ENCODE measurements at regions not wholly inside any gene's neighbourhood (a gene's known extent, or its start where the extent isn't known, plus 50 kb on each side); places are given as distances from the start of the nearest gene placed in this dataset.

GRCh38 chr2:147500229-147500628 is 344.6 kb upstream of the ACVR2A start:
- RAD21 ChIA-PET (ENCODE audit: low non-redundant PET in 1 of 2, low total read pairs in 2 of 2, uncharacterized antibody in 2 of 2, unreplicated experiment in 2 of 2): no interaction called here
- DNase-seq (ENCODE audit: low read depth, low spot score): no peak
- Histone ChIP-seq H3K79me2 (ENCODE audit: insufficient read depth, low read length) (no peaks in the 10 kb centered on the region), H3K27me3 (ENCODE audit: insufficient read depth, low read length) (no peaks in the 10 kb centered on the region), H3K27ac (ENCODE audit: low read depth, low read length) (no peak overlapping the region), H3K4me3 (replicated peaks in 1 of 2; ENCODE audit: low read depth in 1 of 2, low read length in 2 of 2) (no peak overlapping the region), H3K9me3 (ENCODE audit: control insufficient read depth in 1 of 2, insufficient read depth in 1 of 2, low read depth in 1 of 2, low read length in 2 of 2) (no peaks in the 10 kb centered on the region), H4K20me1 (ENCODE audit: insufficient read depth) (no peaks in the 10 kb centered on the region), H3K4me2 (ENCODE audit: low read length) (no peak overlapping the region), H3K9me2 (ENCODE audit: insufficient read depth) (no peaks in the 10 kb centered on the region), H3K4me1 (ENCODE audit: control insufficient read depth in 1 of 2, insufficient read depth in 2 of 2, low read length in 2 of 2) (no peaks in the 10 kb centered on the region), H3K9ac (ENCODE audit: low read length) (no peak overlapping the region), H3K36me3 (ENCODE audit: control insufficient read depth in 1 of 2, insufficient read depth in 2 of 2, low read length in 2 of 2) (no peaks in the 10 kb centered on the region), H2AFZ (ENCODE audit: low read depth, low read length, poor library complexity, severe bottlenecking) (no peak overlapping the region)
- TF ChIP-seq SP1 (IDR thresholded peaks at IDR 0.05; ENCODE audit: low read depth): no peak
- no peak for TF ChIP-seq ATF3 (IDR thresholded peaks at IDR 0.05)
- no peak for TF ChIP-seq EZH2phosphoT487 (IDR thresholded peaks at IDR 0.05; ENCODE audit: borderline replicate concordance)
- no TSS peak for BruUV-seq (replicated peaks)
- intact Hi-C loops (cut with micrococcal nuclease): no loop called here
- POLR2A ChIA-PET: no interaction called here
- CTCF ChIA-PET: no interaction called here
- no peak for ATAC-seq

GRCh38 chr2:147499785-147500184 is 345.0 kb upstream of the ACVR2A start:
- DNase-seq (ENCODE audit: low read depth, low spot score): no peak
- no TSS peak for BruUV-seq (replicated peaks)
- no peak for ATAC-seq
- Histone ChIP-seq H3K27ac (ENCODE audit: low read depth, low read length) (no peak overlapping the region), H3K27me3 (ENCODE audit: insufficient read depth, low read length) (no peaks in the 10 kb centered on the region), H3K4me3 (replicated peaks in 1 of 2; ENCODE audit: low read depth in 1 of 2, low read length in 2 of 2) (no peak overlapping the region), H3K9ac (ENCODE audit: low read length) (no peak overlapping the region), H3K79me2 (ENCODE audit: insufficient read depth, low read length) (no peaks in the 10 kb centered on the region), H3K9me3 (ENCODE audit: control insufficient read depth in 1 of 2, insufficient read depth in 1 of 2, low read depth in 1 of 2, low read length in 2 of 2) (no peaks in the 10 kb centered on the region), H2AFZ (ENCODE audit: low read depth, low read length, poor library complexity, severe bottlenecking) (no peak overlapping the region), H3K4me2 (ENCODE audit: low read length) (no peak overlapping the region), H3K9me2 (ENCODE audit: insufficient read depth) (no peaks in the 10 kb centered on the region), H3K36me3 (ENCODE audit: control insufficient read depth in 1 of 2, insufficient read depth in 2 of 2, low read length in 2 of 2) (no peaks in the 10 kb centered on the region), H4K20me1 (ENCODE audit: insufficient read depth) (no peaks in the 10 kb centered on the region), H3K4me1 (ENCODE audit: control insufficient read depth in 1 of 2, insufficient read depth in 2 of 2, low read length in 2 of 2) (no peaks in the 10 kb centered on the region)
- no peak for TF ChIP-seq JUND (IDR thresholded peaks at IDR 0.05)
- ChIA-PET POLR2A (no interaction called here), CTCF (no interaction called here), RAD21 (ENCODE audit: low non-redundant PET in 1 of 2, low total read pairs in 2 of 2, uncharacterized antibody in 2 of 2, unreplicated experiment in 2 of 2) (no interaction called here)
- intact Hi-C loops (cut with micrococcal nuclease): no loop called here

- no peak overlapping the region for H3K9ac ChIP-seq (ENCODE audit: low read length)
- no peaks in the 10 kb centered on the region for H3K9me2 ChIP-seq (ENCODE audit: insufficient read depth)
- no peak overlapping the region for H2AFZ ChIP-seq (ENCODE audit: low read depth, low read length, poor library complexity, severe bottlenecking)
- H3K36me3 ChIP-seq (ENCODE audit: control insufficient read depth in 1 of 2, insufficient read depth in 2 of 2, low read length in 2 of 2): no peaks in the 10 kb centered on the region
- no peak overlapping the region for H3K4me3 ChIP-seq (replicated peaks in 1 of 2; ENCODE audit: low read depth in 1 of 2, low read length in 2 of 2)
- ChIA-PET POLR2A (no interaction called here), RAD21 (ENCODE audit: low non-redundant PET in 1 of 2, low total read pairs in 2 of 2, uncharacterized antibody in 2 of 2, unreplicated experiment in 2 of 2) (no interaction called here), CTCF (no interaction called here)
- DNase-seq (ENCODE audit: low read depth, low spot score): no peak
- no peak for ATAC-seq
- no peak overlapping the region for H3K4me2 ChIP-seq (ENCODE audit: low read length)
- H3K79me2 ChIP-seq (ENCODE audit: insufficient read depth, low read length): no peaks in the 10 kb centered on the region
- no peaks in the 10 kb centered on the region for H4K20me1 ChIP-seq (ENCODE audit: insufficient read depth)
- no TSS peak for BruUV-seq (replicated peaks)
- H3K9me3 ChIP-seq (ENCODE audit: control insufficient read depth in 1 of 2, insufficient read depth in 1 of 2, low read depth in 1 of 2, low read length in 2 of 2): no peaks in the 10 kb centered on the region
- no peaks in the 10 kb centered on the region for H3K4me1 ChIP-seq (ENCODE audit: control insufficient read depth in 1 of 2, insufficient read depth in 2 of 2, low read length in 2 of 2)
- intact Hi-C loops (cut with micrococcal nuclease): no loop called here
- H3K27me3 ChIP-seq (ENCODE audit: insufficient read depth, low read length): no peaks in the 10 kb centered on the region
- no peak for TF ChIP-seq CEBPB (IDR thresholded peaks at IDR 0.05; ENCODE audit: low read depth)
- no peak for TF ChIP-seq SP1 (IDR thresholded peaks at IDR 0.05; ENCODE audit: low read depth)
- no peak for TF ChIP-seq REST (IDR thresholded peaks at IDR 0.05; ENCODE audit: low read depth)
- TF ChIP-seq ZBTB33 (IDR thresholded peaks at IDR 0.05; ENCODE audit: extremely low read depth, insufficient replicate concordance, low read length): no peak
- H3K27ac ChIP-seq (ENCODE audit: low read depth, low read length): no peak overlapping the region
Measured at GRCh38 chr2:147495734-147496133, 349.1 kb upstream of the ACVR2A start.
